ENCODE measurements at regions not wholly inside any gene's neighbourhood (a gene's known extent, or its start where the extent isn't known, plus 50 kb on each side); places are given as distances from the start of the nearest gene placed in this dataset.

DNA sequence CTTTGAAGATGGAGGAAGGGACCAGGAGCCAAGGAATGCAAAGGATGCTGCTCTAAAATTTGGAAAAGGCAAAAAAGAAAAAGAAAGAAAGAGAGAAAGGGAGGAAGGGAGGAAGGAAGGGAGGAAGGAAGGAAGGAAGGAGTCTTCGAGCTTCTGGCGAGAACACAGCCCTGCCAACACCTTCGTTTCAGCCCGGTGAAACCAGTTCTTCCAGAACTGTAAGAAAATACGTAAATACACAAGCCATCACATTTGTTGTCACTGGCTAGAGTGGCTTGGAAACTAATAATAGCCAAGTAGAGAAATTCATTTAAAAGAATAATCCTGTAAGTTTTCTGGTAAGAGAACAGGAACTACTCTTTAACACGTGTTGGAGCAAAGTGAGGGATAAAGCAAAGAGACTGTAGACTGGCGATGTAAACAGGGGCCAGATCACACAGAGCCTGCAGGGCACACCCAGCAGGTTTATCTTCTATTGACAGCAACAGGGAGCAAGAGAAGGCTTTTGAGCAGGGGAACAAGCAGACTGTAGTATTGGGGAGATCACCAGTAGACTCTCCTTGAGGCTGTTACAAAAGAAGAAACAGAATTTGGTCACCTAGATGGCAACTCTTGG is 188.7 kb upstream of the MPHOSPH6 start:
- no peak for DNase-seq (ENCODE audit: low read depth)

DNA sequence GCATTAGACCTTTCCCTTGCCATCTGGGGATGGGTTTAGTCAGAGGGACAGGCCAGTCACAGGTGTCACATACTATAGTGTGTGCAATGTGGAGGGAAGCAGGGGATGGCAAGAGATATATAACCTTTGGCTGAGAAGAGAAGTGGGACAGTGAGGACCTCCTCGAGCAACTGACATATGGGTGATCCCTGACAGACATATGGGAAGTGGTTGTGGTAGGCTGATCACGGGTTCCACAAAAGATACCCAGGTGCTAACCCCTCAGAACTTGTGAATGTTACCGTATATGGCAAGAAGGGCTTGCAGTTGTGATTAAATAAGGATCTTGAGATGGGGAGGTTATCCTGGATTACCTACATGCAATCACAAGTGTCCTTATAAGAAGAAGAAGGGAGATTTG is 188.1 kb upstream of the MPHOSPH6 start:
- no peak for DNase-seq (ENCODE audit: low read depth)

DNA sequence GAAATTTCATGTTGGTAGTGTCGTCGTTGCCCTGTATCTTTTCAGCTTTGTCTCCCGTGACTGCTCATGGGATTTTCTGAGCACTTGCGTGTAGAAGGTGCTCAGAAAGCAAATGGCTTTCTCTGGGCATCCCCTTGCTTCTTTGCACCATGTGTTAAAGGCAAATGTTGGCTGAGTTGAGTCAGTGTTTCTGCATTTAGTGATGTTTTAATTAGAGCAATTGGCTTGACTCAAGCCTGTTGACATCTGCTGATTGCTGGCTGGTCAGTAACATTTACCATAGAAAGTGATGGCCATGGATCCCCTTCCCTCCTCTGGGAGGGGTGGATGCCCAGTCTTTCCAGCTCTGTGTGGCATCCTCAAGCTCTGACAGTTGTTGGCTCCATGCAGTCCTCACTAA is 187.2 kb upstream of the MPHOSPH6 start:
- no peak for DNase-seq (ENCODE audit: low read depth)

GRCh38 chr16:82350560-82350959 is 180.5 kb upstream of the MPHOSPH6 start:
- DNase-seq (ENCODE audit: low read depth) = no peak

DNA sequence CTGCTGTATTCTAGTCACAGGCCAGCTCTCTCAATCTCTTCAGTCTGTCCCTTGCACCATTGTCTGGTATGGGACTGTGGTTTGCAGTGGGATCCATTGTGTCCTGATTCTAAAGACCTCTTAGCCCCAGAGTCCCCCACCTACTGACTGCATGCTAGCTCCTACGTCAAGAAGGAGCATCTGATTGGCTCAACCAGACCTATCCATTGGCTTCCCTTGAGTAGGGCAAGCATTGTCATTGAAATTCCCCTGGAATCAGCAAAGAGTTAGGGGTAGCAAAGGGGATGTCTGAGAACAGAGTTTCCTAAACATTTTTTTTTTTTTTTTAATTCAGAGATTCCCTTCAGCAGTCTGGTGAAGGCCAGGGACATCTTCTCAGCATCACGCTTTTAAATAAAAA is 175.3 kb upstream of the MPHOSPH6 start:
- DNase-seq (ENCODE audit: low read depth) = no peak

GRCh38 chr16:82344157-82344556 is 174.1 kb upstream of the MPHOSPH6 start:
- DNase-seq (ENCODE audit: low read depth) = no peak

DNA sequence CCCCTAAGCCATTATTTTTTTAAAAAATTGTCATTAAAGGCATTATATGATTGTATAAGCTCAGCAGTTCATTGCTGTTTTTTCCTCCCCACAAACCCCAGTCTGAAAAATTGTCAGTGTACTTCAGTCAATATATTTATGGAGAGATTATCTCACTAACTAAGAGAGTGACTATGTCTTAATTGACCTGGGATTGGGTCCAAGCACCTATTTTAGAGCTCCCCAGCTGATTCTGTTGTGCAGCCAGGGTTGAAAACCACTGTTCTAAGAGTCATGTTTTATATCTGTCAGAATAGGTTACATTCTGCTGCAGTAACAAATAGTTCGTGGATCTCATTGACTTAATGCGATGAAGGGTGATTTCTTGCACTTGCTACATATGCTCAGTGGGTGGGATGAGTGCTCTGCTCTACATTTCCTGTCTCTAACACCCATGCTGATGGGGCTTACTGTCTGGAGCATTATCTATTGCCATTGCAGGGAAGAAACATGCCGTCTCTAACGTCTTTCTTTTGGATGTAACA is 171.2 kb upstream of the MPHOSPH6 start:
- DNase-seq (ENCODE audit: low read depth) = no peak

DNA sequence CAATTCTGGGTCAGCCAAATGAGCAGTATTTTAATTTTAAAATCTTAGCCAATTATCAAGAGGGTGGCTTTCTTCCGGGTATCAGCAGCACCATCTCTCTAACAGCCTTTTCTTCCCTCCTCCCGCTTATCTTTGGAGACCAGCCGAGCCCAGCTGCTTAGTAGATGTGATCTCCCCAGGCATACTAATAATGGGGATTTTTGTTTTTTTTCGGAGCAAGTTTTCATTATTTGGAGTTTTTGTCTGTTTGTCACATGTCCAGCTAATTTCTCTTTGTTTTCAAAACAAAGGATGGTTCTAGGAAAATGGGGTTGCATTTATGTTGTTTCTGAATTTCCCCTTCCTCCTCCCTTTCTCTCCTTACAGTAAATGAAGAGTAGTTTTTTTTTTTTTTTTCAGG is 170.5 kb upstream of the MPHOSPH6 start:
- DNase-seq (ENCODE audit: low read depth) = no peak

DNA sequence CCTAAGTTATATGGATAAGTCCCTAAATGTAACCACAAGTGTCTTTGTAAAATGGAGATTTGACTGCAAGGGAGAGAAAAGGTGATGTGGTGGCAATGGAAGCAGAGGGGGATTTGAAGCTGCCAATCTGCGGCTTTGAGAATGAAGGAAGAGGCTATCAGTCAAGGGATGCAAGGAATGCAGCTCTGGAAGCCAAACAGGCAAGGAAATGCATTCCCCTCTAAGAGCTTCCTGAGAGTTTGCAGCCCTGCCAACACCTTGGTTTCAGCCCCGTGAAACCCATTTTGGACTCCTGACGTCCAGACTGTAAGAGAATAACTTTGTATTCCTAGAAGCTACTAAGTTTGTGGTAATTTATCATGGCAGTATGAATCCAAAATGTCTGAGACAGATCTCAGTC is 167.3 kb upstream of the MPHOSPH6 start:
- DNase-seq (ENCODE audit: low read depth) = no peak

- DNase-seq (ENCODE audit: low read depth) = no peak
Observed at GRCh38 chr16:82331974-82332750, 162.1 kb upstream of the MPHOSPH6 start.

DNA sequence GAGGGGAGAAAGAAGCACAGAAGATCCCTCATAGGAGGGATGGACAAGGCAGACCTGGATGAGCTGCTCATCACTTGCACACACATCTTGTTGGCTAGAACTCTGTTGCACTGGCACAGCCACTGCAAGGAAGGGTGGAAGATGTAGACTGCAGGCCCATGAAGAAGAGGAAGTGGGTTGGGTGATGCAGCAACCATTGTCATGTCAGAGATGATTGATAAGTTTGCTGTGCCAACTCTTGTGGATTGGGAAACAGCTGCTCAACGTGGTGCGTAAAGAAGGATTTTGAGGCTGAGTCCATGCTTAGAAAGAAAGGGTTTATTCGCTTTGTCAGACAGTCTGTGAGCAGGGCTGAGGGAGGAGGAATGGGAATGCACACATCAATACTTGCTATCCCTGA is 161.4 kb upstream of the MPHOSPH6 start:
- DNase-seq (ENCODE audit: low read depth) = no peak

DNA sequence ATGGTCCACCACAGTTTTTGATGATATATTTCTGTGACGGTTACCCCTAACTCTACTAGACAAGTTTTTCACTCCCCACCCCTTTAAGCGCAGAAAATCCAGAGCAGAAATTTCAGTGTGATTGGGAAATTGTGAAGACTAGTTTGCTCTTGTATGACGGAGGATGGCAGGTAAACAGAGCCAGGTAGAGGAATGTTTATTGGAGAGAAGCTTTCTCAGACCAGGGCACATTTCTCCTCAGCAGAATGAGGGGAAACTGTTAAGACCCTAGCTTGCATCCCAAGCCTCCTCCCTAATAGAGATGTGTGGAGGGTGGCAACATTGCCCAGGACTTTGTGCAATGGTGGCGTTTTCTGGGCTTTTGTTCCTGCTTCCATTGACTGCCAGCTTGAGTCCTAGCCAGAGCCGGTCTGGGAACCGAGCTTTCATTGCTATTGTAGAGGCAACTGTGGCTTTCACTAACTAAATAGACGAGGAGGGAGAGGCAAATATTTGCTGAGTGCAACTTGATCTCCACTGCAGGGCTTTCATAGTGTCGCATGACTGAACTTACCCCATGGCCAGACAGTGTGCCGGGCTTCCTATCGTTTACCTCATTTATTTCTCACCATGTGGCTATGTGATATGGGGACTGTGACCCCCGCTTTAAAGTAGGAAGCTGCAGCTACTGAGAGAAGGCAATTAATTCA is 159.6 kb upstream of the MPHOSPH6 start:
- DNase-seq (ENCODE audit: low read depth) = no peak

GRCh38 chr16:82328881-82329469 is 159.0 kb upstream of the MPHOSPH6 start:
- DNase-seq (ENCODE audit: low read depth) = no peak

- DNase-seq (ENCODE audit: low read depth) = no peak
Observed at GRCh38 chr16:82323171-82323570, 153.1 kb upstream of the MPHOSPH6 start.

DNA sequence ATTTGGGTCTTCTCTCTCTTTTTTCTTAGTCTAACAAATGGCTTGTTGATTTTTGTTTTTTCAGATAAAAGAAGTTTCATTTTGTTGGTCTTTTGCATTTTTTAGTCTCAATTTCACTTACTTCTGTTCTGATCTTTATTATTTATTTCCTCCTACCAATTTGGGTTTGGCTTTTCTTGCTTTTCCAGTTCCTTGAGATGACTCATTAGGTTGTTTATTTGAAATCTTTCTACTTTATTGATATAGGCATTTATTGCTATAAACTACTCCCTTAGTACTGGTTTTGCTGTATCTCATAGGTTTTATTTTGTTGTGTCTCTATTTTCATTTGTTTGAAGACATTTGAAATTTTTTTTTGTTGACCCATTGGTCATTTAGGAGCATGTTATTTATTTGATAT is 152.2 kb upstream of the MPHOSPH6 start:
- no peak for DNase-seq (ENCODE audit: low read depth)

DNA sequence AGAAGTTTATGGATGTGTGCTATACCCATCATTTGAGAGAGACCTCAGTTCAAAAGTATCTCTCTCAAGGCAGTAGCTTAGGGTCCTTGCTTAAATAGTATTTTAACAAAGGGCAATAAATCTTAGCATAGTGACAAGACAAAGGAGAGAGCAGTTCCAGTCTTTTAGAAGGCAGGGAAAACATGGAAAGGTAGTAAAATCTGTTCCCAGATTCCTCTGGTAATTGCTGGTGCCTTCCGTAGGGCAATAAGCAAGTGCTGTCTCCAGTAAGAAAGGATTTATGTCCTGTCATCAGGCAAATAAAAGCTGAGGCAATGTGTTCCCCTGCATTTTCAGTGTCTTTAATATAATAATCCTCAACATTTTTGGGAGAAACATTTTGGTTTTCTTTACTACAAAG is 149.0 kb upstream of the MPHOSPH6 start:
- no peak for DNase-seq (ENCODE audit: low read depth)

GRCh38 chr16:82317411-82318167 is 147.6 kb upstream of the MPHOSPH6 start:
- DNase-seq (ENCODE audit: low read depth) = no peak

DNA sequence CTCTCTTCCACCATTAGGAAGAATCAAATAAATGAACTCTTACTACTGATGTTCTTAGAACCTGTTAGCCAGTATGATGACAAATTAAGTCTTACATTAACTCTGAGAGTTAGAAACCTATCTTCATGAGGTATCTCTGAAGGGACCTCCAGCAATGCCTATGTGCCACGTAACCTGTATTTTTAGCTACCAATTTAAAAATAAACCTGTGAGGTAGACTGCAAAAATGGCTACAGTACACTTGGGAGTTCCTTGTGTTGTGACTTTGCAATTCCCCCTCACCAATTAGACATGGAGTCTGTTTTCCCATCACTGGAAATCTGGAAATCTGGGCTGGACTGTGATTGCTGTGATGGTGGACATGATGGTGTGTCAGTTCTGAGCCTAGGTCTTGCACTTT is 143.7 kb upstream of the MPHOSPH6 start:
- no peak for DNase-seq (ENCODE audit: low read depth)

GRCh38 chr16:82311528-82311927 is 141.5 kb upstream of the MPHOSPH6 start:
- DNase-seq (ENCODE audit: low read depth) = no peak

DNA sequence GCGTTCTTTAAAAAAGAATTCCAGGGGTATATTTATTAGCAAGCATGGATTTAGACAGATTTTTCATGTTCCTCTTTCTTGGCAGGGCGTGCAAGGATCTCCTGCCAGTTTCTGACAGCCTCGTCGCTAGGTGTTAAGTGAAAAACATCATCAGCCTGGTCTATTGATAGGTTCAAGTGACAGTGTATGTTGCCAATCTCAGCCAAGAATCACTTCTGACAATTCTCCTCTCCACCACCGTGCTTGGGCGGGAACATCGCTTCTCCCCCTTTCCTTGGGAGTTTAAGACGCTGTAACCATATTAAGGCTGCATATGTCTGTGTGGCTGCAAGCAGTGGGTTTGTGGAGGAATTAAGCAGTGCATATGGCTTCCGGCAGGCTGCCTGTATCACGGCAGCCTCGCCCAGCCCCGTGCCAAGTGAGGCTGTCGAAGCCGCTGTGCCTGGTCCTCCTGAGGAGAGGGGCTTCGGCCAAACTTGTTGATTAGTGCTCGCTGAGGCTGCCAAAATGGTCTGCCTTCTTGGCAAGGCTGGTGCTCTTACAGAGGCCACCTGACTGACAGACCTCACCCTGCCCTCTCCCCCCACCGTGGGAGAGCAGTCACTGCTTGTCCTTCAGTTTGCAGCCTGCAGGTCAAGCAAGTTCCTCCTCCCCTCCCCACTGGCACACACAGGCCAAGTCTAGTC is 132.2 kb upstream of the MPHOSPH6 start:
- peak; percentile 1 for DNase-seq (ENCODE audit: low read depth)

DNA sequence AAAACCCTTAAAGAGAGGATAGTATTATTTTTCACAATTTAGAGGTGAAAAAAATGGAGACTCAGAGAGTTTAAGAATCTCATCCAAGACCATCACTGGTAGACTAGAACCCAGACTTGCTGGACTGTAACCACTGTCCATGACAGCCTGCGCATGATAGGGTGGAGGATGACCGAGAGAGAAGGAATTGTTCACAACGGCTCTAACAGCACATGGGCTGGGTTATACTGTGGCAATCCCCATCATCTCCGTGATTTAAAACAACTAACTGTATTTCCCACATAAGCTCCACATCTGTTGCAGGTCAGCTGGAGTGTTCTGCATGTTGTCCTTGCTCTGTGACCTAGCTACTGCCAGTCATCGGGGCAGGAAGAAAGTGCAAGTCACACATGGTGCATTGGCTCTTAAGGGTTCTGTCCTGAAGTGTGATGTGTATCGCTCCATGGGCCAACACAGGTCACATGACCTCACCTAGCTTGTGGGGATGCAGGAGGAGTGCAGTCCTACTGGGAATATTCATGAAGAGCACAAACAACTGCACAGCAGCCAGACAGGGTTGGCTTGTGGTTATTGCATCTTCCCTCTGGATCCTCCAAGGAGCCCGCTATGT is 131.2 kb upstream of the MPHOSPH6 start:
- DNase-seq (ENCODE audit: low read depth) = no peak
